22Rv1 (cell line): ENCODE measurements at regions not wholly inside any gene's neighbourhood (a gene's known extent, or its start where the extent isn't known, plus 50 kb on each side); places are given as distances from the start of the nearest gene placed in this dataset.

ENCODE experiments used
- H3K27ac ChIP-seq: fragments of 450-650 bp; 2 replicates; pipeline ENCODE4 v1.5.1; 2017
- CTCF ChIP-seq: fragments of 450-650 bp; IDR thresholded peaks from 2 replicates; pipeline ENCODE4 v1.5.1; 2017; ENCODE audit warnings: mild to moderate bottlenecking
- ZFX ChIP-seq: fragments of 450-650 bp; IDR thresholded peaks from 2 replicates; pipeline ENCODE4 v1.6.1; 2017; ENCODE audit warnings: antibody characterized with exemption, borderline replicate concordance

- TF ChIP-seq ZFX (no peak), CTCF (no peak)
- H3K27ac ChIP-seq, result no peak overlapping the region
Measured at GRCh38 chr2:212923393-212923792, 228.0 kb downstream of the IKZF2 start.

GRCh38 chr2:212922701-212923100 is 228.7 kb downstream of the IKZF2 start:
- H3K27ac ChIP-seq, result no peak overlapping the region
- TF ChIP-seq ZFX, result no peak
- no peak for TF ChIP-seq CTCF

- TF ChIP-seq CTCF (no peak), ZFX (no peak)
- no peak overlapping the region for H3K27ac ChIP-seq
Measured at GRCh38 chr2:212921711-212922110, 229.7 kb downstream of the IKZF2 start.

- TF ChIP-seq CTCF (no peak), ZFX (no peak)
- no peak overlapping the region for H3K27ac ChIP-seq
Measured at GRCh38 chr2:212921061-212921460, 230.4 kb downstream of the IKZF2 start.

GRCh38 chr2:212919238-212919637 is 232.2 kb downstream of the IKZF2 start:
- no peak for TF ChIP-seq ZFX
- no peak for TF ChIP-seq CTCF
- no peak overlapping the region for H3K27ac ChIP-seq

GRCh38 chr2:212918336-212918735 is 233.1 kb downstream of the IKZF2 start:
- TF ChIP-seq CTCF (no peak), ZFX (no peak)
- no peak overlapping the region for H3K27ac ChIP-seq

- H3K27ac ChIP-seq, result no peak overlapping the region
- TF ChIP-seq ZFX (no peak), CTCF (no peak)
Measured at GRCh38 chr2:212915121-212915782, 236.2 kb downstream of the IKZF2 start.
